T-helper 2 cell (primary cell): ENCODE measurements at regions not wholly inside any gene's neighbourhood (a gene's known extent, or its start where the extent isn't known, plus 50 kb on each side); places are given as distances from the start of the nearest gene placed in this dataset.

Experiments used
- DNase-seq, 5 experiments: peaks; one replicate each; pipeline versions ENCODE4 v3.0.0 to v3.0.0-alpha.2; 2012 to 2022

GRCh38 chr1:213688655-213689054, 299.1 kb upstream of the PROX1 start:
- DNase-seq: no peak

GRCh38 chr1:213689260-213689659, 298.5 kb upstream of the PROX1 start:
- no peak for DNase-seq

GRCh38 chr1:213690341-213690917, 297.3 kb upstream of the PROX1 start:
- DNase-seq: no peak

- no peak for DNase-seq
Observed at GRCh38 chr1:213692321-213692720, 295.5 kb upstream of the PROX1 start.

- DNase-seq: no peak
Observed at GRCh38 chr1:213693864-213694263, 293.9 kb upstream of the PROX1 start.

GRCh38 chr1:213697192-213697802, 290.5 kb upstream of the PROX1 start:
- DNase-seq: no peak

- no peak for DNase-seq
Observed at GRCh38 chr1:213698092-213698702, 289.6 kb upstream of the PROX1 start.

GRCh38 chr1:213702703-213703102, 285.1 kb upstream of the PROX1 start:
- DNase-seq: no peak

- DNase-seq: no peak
Observed at GRCh38 chr1:213704941-213705340, 282.8 kb upstream of the PROX1 start.

- DNase-seq: peak in 1 of 5 experiments; percentile 32
Observed at GRCh38 chr1:213711833-213712490, 275.8 kb upstream of the PROX1 start.

GRCh38 chr1:213714645-213715044, 273.1 kb upstream of the PROX1 start:
- no peak for DNase-seq

- no peak for DNase-seq
Observed at GRCh38 chr1:213715182-213715581, 272.6 kb upstream of the PROX1 start.

- DNase-seq: no peak
Observed at GRCh38 chr1:213719462-213719861, 268.3 kb upstream of the PROX1 start.

- no peak for DNase-seq
Observed at GRCh38 chr1:213720032-213720431, 267.7 kb upstream of the PROX1 start.

- no peak for DNase-seq
Observed at GRCh38 chr1:213723187-213723586, 264.6 kb upstream of the PROX1 start.

- DNase-seq: no peak
Observed at GRCh38 chr1:213724640-213725536, 262.9 kb upstream of the PROX1 start.

GRCh38 chr1:213727853-213728592, 259.8 kb upstream of the PROX1 start:
- no peak for DNase-seq

GRCh38 chr1:213728593-213729536, 258.9 kb upstream of the PROX1 start:
- no peak for DNase-seq

GRCh38 chr1:213733705-213734104, 254.1 kb upstream of the PROX1 start:
- no peak for DNase-seq

GRCh38 chr1:213737398-213738035, 250.3 kb upstream of the PROX1 start:
- DNase-seq: no peak
